HL-60/S4 (cell line): ENCODE measurements at regions not wholly inside any gene's neighbourhood (a gene's known extent, or its start where the extent isn't known, plus 50 kb on each side); places are given as distances from the start of the nearest gene placed in this dataset.

Source experiments
- in situ Hi-C: fragments of 300-500 bp; cut with MboI; formaldehyde crosslinking; loops from 2 replicates; pipeline ENCODE4 v1.14.3; 2022; ENCODE audit warnings: low sequenced_read_pairs

DNA sequence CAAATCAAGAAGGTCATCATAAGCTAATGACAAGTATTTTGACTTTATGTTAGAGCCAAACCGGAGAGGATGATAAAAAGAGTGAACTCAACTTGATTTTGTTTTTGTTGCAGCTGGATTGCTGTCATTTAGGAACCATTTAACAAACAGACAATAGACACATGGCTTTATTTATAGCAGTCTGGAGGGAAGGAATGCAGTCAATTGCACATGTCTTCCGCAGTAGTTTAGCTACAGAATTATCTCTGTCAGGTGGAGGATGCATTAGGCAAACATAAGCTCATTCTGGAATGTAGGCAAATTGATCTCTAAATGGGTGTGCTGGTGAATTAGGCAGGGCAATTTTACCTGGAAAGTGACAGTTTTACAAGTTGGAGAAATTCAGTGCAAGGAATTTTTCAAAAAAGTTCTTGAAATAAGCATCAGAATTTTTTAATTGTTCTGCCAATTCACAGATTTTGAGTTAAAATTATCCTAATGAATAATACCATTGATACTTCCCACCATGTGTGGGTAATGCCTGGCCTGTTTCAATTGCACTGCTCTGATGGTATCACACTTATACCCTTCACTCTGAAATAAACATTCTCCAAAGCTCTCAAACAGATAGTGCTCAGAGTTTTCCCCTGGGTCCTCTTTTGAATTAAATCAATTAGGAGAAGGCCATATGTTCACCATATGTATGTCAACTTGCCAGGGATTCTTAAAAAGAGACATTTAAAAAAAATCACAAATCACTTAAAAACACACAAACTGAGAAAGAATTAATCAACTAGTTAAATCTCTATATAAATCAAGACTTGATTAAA lies 318.3 kb downstream of the NDFIP2 start:
- in situ Hi-C loops = no loop called here

- in situ Hi-C loops = no loop called here
Observed at GRCh38 chr13:79796136-79796535, 315.2 kb downstream of the NDFIP2 start.

DNA sequence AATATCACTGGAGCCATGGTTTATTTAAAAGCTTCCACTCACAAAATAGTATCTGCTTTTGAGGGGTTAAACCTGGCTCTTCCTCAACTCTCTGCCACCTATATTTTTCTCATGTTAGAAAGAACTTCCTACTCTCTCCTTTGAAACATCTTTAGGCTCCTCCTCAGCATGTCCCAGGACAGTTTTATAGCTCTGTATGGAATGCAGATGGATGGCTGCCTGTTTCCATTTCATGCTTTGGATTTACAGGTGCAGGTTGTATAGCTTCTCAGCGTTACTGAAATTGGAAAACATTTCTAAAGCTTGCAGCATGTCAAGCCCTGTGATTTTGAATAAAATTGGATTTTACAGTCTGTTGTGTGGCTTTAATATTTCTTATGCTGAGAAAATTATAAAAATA lies 314.0 kb downstream of the NDFIP2 start:
- in situ Hi-C loops = no loop called here

- in situ Hi-C loops = no loop called here
Observed at GRCh38 chr13:79792716-79793115, 311.8 kb downstream of the NDFIP2 start.

GRCh38 chr13:79791471-79792042 lies 310.6 kb downstream of the NDFIP2 start:
- in situ Hi-C loops = no loop called here

GRCh38 chr13:79786176-79786575 lies 305.2 kb downstream of the NDFIP2 start:
- in situ Hi-C loops = no loop called here

GRCh38 chr13:79782541-79783205 lies 301.7 kb downstream of the NDFIP2 start:
- in situ Hi-C loops = no loop called here

DNA sequence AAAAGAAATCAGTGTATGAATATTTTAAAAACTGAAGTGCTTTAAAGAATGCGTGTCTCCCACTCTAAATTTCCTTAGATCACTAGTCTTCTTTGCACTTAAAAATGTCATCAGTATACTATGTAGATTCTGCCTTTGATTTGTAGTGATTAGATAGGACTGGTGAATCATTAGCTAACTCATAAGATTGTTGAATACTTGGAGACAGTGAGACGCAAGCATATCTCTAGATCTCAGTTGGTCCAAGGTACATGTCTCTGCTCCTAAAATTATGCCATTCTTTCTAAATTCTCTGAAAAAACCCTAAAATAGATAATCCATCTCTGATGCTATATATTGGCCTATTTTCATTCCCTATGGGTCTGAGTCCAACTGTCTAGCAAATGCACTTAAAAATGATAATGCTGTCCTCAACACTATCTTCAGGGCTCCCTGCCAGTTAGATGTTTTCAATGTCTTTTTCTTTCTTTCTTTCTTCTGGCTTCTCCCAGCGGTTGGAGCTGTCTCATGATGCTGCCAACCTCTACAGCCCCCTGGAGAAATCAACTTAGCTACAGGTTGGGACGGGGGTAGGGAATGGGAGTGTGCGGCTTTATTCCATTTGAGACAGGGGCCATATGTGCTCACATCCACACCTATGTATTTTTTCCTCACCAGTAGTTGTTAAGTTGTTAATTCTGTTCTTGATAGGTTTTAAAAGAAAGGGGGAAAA lies 301.0 kb downstream of the NDFIP2 start:
- in situ Hi-C loops = no loop called here

- in situ Hi-C loops = no loop called here
Observed at GRCh38 chr13:79780240-79780639, 299.3 kb downstream of the NDFIP2 start.

GRCh38 chr13:79779761-79780160 lies 298.8 kb downstream of the NDFIP2 start:
- in situ Hi-C loops = no loop called here

DNA sequence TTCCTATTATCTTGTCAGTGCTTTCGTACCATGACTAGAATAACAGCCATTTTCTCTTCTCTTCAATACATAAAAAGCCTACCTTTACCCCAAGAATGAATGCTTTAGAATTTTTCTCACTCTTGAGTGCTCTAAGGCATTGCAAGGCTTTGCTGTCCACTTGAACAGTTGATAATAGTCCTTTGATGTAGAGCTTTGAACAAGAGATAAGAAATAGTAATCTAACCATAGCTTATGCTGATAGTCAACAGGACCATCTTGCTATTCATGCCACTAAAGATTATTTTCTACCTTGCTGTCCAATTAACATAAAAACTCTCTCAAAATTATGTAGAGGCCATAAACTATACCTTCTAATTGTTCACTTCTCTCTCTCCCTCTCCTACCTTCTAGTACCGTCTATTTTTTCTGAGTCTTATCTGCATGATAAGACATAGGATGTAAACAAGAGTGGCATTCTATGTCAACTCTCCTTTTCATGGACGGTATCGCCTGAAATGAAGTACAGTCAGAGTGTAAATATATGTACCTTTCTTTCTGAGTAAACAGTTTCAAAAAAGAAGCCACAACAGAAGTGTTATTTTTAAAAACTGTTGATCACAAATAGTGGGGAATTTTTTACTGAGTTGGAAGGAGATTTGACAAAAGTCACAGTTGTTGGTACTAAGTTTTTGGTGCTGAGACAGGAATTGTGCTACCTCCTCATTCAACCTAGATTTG lies 297.9 kb downstream of the NDFIP2 start:
- in situ Hi-C loops = no loop called here

DNA sequence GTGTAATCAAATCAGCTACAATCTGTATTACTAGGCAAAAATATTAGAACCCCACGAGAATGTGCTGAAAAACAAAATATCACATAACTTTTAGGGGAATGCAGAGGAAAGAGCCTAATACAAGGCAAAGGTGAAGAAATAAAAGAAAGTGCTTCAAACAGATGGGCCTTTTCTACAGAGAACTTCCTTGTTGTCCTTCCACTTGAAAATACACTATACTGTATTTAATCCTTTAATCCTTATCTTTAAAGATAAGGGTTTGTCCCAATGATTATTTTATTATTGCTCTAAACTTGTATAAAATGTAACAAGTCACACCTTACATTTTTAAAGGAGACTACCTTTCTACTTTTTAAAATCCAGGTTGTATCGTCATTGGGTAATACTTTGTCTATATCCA lies 296.5 kb downstream of the NDFIP2 start:
- in situ Hi-C loops = no loop called here

GRCh38 chr13:79776531-79777295 lies 295.8 kb downstream of the NDFIP2 start:
- in situ Hi-C loops = no loop called here

DNA sequence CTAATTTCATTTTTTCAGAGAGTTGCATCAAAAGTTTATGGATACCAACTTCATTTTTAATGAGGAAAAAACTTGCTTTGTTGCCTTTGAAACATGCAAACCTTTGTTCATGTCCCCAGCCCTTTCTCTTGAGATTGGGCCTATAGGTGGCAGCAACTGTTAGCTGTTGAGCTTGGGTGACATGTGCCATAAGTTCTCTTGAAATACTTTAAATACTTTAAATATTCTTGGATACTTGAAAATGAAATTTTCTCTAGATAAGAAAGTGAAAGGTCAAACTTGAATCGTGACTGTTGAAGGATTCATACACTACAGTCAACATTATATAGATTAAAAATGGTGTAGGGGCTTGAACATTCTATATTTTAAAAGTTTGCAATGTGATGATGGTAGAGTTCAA lies 294.9 kb downstream of the NDFIP2 start:
- in situ Hi-C loops = no loop called here

- in situ Hi-C loops = no loop called here
Observed at GRCh38 chr13:79772811-79773210, 291.9 kb downstream of the NDFIP2 start.

DNA sequence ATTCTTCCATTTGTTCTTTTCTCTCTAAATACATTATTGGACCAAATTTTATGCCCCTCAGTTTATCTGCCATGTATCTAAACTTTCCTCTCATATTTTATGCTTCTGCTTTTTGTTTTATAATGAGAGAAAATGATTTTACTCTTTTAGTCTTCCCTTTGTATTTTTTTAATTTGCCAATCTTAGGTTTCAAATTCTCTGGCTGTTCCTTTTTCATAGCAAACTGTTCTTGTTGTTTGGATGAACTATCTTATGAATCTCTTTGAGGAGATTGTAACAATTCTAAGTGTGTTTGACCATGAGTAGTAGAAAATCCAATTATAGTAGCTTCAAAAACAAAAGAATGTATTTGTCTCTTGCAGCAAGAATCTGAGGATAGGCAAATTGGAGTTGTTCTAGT lies 290.5 kb downstream of the NDFIP2 start:
- in situ Hi-C loops = no loop called here

DNA sequence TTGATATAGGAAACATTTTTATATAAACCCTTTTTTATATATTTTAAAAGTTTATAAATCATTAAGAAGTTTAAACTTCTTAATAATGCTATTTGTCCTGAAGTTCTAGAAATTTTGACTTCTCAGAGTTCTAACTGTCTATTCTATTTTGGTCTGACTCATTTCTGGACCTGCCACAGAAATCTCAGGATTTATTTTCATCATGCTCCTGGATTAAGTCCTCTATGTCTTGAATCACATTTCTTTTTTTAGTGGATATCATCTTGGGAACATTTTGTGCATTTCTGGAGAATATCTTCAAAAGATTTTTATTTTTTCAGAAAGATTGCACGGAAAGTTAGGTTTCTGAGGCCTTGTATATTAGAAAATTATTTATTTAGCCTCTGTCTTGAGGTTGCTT lies 289.1 kb downstream of the NDFIP2 start:
- in situ Hi-C loops = no loop called here

DNA sequence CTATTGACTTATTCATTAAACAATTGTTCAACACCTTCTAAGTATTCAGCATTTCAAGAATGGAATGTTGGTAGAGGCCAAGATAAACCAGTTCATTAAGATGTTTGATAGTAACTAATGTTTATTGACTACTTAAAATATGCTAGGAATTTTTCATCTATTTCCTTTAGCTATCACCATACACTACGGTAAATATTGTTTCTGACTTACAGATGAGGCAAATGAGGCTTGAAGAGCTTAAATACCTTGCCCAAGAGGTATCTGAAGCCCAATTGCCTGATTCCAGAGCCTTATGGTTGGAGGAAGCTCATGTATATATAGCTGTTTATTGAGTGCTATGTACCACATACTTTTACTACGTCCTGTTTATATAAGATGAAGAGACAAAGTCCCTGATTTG lies 286.2 kb downstream of the NDFIP2 start:
- in situ Hi-C loops = no loop called here

GRCh38 chr13:79765331-79765730 lies 284.4 kb downstream of the NDFIP2 start:
- in situ Hi-C loops = no loop called here

DNA sequence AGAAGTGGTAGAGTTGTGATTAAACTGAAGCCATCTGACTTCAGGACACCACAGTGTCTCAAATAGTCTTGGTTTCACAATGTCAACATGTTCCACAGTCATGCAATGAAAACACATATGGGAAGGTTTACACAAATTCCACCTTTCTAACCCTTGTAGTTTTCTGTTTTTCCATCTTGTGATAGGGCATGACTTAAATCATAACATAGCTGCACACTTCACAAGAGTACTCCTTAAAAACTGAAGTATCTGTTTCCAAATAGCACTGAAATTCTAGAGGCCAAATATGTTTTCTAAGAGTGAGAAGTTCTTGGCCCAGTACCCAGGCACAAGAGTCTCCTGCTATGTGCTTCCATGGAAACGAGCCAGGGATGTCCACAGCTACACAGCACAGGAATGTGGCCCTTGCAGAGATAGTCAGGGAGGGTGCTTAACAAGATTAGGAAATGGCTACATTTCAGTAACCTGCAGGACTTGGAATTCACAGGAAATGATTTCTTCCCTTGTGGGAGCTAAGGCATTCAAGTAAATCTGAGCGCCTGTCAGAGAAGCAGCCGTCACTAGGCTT lies 269.1 kb downstream of the NDFIP2 start:
- in situ Hi-C loops = no loop called here
